ENCODE measurements at regions not wholly inside any gene's neighbourhood (a gene's known extent, or its start where the extent isn't known, plus 50 kb on each side); places are given as distances from the start of the nearest gene placed in this dataset.

- no peak for DNase-seq (ENCODE audit: low read depth in 3 of 3, low spot score in 1 of 3)
Measured at GRCh38 chr2:217530392-217531090, 472.3 kb downstream of the TNS1 start.

- no peak for DNase-seq (ENCODE audit: low read depth in 3 of 3, low spot score in 1 of 3)
Measured at GRCh38 chr2:217529271-217529670, 473.5 kb downstream of the TNS1 start.

GRCh38 chr2:217527590-217528202 is 475.1 kb downstream of the TNS1 start:
- no peak for DNase-seq (ENCODE audit: low read depth in 3 of 3, low spot score in 1 of 3)

- DNase-seq (ENCODE audit: low read depth in 3 of 3, low spot score in 1 of 3), result no peak
Measured at GRCh38 chr2:217525076-217525475, 477.7 kb downstream of the TNS1 start.

- no peak for DNase-seq (ENCODE audit: low read depth in 3 of 3, low spot score in 1 of 3)
Measured at GRCh38 chr2:217523286-217523685, 479.5 kb downstream of the TNS1 start.

GRCh38 chr2:217521820-217522219 is 481.0 kb downstream of the TNS1 start:
- DNase-seq (ENCODE audit: low read depth in 3 of 3, low spot score in 1 of 3), result no peak

GRCh38 chr2:217520356-217521010 is 482.3 kb downstream of the TNS1 start:
- no peak for DNase-seq (ENCODE audit: low read depth in 3 of 3, low spot score in 1 of 3)

GRCh38 chr2:217517402-217517801 is 485.4 kb downstream of the TNS1 start:
- DNase-seq (ENCODE audit: low read depth in 3 of 3, low spot score in 1 of 3), result no peak

- DNase-seq (ENCODE audit: low read depth in 3 of 3, low spot score in 1 of 3), result no peak
Measured at GRCh38 chr2:217515615-217516309, 487.0 kb downstream of the TNS1 start.

GRCh38 chr2:217513258-217513657 is 489.5 kb downstream of the TNS1 start:
- DNase-seq (ENCODE audit: low read depth in 3 of 3, low spot score in 1 of 3), result no peak

- DNase-seq (ENCODE audit: low read depth in 3 of 3, low spot score in 1 of 3), result no peak
Measured at GRCh38 chr2:217512728-217513127, 490.1 kb downstream of the TNS1 start.

GRCh38 chr2:217512259-217512658 is 490.5 kb downstream of the TNS1 start:
- no peak for DNase-seq (ENCODE audit: low read depth in 3 of 3, low spot score in 1 of 3)

GRCh38 chr2:217511850-217512249 is 490.9 kb downstream of the TNS1 start:
- DNase-seq (ENCODE audit: low read depth in 3 of 3, low spot score in 1 of 3), result no peak

GRCh38 chr2:217510771-217511291 is 492.0 kb downstream of the TNS1 start:
- DNase-seq (ENCODE audit: low read depth in 3 of 3, low spot score in 1 of 3), result no peak

- no peak for DNase-seq (ENCODE audit: low read depth in 3 of 3, low spot score in 1 of 3)
Measured at GRCh38 chr2:217505303-217505702, 497.5 kb downstream of the TNS1 start.

GRCh38 chr2:217501887-217502286 is 500.9 kb downstream of the TNS1 start:
- DNase-seq (ENCODE audit: low read depth in 3 of 3, low spot score in 1 of 3), result no peak

GRCh38 chr2:217497843-217498377 is 504.9 kb downstream of the TNS1 start:
- no peak for DNase-seq (ENCODE audit: low read depth in 3 of 3, low spot score in 1 of 3)

- DNase-seq (ENCODE audit: low read depth in 3 of 3, low spot score in 1 of 3), result no peak
Measured at GRCh38 chr2:217494557-217494956, 508.2 kb downstream of the TNS1 start.

- DNase-seq (ENCODE audit: low read depth in 3 of 3, low spot score in 1 of 3), result no peak
Measured at GRCh38 chr2:217491271-217491670, 511.5 kb downstream of the TNS1 start.

- DNase-seq (ENCODE audit: low read depth in 3 of 3, low spot score in 1 of 3), result no peak
Measured at GRCh38 chr2:217489145-217489960, 513.4 kb downstream of the TNS1 start.

Data from stimulated activated CD4-positive, alpha-beta T cell treated with anti-CD3 and anti-CD28 coated beads, TNF-alpha, amount 100 ng/mL, for 1 hour (primary cell).